Progenitor cell of endocrine pancreas (in vitro differentiated cells): ENCODE measurements at regions not wholly inside any gene's neighbourhood (a gene's known extent, or its start where the extent isn't known, plus 50 kb on each side); places are given as distances from the start of the nearest gene placed in this dataset.

Experiments
- DNase-seq: peaks from one replicate; pipeline ENCODE4 v3.0.0; 2021; ENCODE audit warnings: low spot score; ENCODE audit not compliant: unreplicated experiment
- H3K27ac Mint-ChIP-seq: 2 replicates; pipeline ENCODE4 v1.8.0; 2021; ENCODE audit warnings: mild to moderate bottlenecking, moderate library complexity, mixed read lengths
- H3K27me3 Mint-ChIP-seq: 2 replicates; pipeline ENCODE4 v1.8.0; 2021; ENCODE audit warnings: mixed read lengths
- H3K36me3 Mint-ChIP-seq: 2 replicates; pipeline ENCODE4 v1.8.0; 2022; ENCODE audit warnings: mixed read lengths; ENCODE audit not compliant: insufficient read depth
- H3K4me1 Mint-ChIP-seq: 2 replicates; pipeline ENCODE4 v1.8.0; 2021; ENCODE audit warnings: low read depth, mixed read lengths
- H3K4me3 Mint-ChIP-seq: 2 replicates; pipeline ENCODE4 v1.8.0; 2021; ENCODE audit warnings: low read depth, mild to moderate bottlenecking, moderate library complexity, mixed read lengths
- H3K9me3 Mint-ChIP-seq: 2 replicates; pipeline ENCODE4 v1.8.0; 2021; ENCODE audit warnings: low read depth, mixed read lengths
- CTCF ChIP-seq: fragments of 200-600 bp; sonication (generic); IDR thresholded peaks from one replicate; pipeline ENCODE4 v1.5.0; 2021; ENCODE audit warnings: antibody characterized with exemption, mild to moderate bottlenecking; ENCODE audit not compliant: unreplicated experiment

GRCh38 chr3:194756460-194756779, 70.7 kb downstream of the FAM43A start:
- H3K4me3 Mint-ChIP-seq, result no peak overlapping the region
- peaks cover 24% of the 10 kb centered on the region for H3K27me3 Mint-ChIP-seq
- H3K9me3 Mint-ChIP-seq, result no peaks in the 10 kb centered on the region
- no peaks in the 10 kb centered on the region for H3K4me1 Mint-ChIP-seq
- H3K27ac Mint-ChIP-seq, result no peak overlapping the region
- H3K36me3 Mint-ChIP-seq, result no peaks in the 10 kb centered on the region
- no peak for TF ChIP-seq CTCF
- DNase-seq, result no peak

- no peak for DNase-seq
- no peak overlapping the region for H3K27ac Mint-ChIP-seq
Observed at GRCh38 chr3:194756791-194757325, 71.2 kb downstream of the FAM43A start.

GRCh38 chr3:194757647-194758061, 72.0 kb downstream of the FAM43A start:
- no peak for DNase-seq
- peaks cover 30% of the 10 kb centered on the region for H3K27me3 Mint-ChIP-seq
- no peak overlapping the region for H3K4me3 Mint-ChIP-seq
- H3K27ac Mint-ChIP-seq, result no peak overlapping the region
- H3K36me3 Mint-ChIP-seq, result no peaks in the 10 kb centered on the region
- no peak for TF ChIP-seq CTCF
- H3K9me3 Mint-ChIP-seq, result no peaks in the 10 kb centered on the region
- H3K4me1 Mint-ChIP-seq, result no peaks in the 10 kb centered on the region

More at GRCh38 chr3:194756791-194757325, 71.2 kb downstream of the FAM43A start:
- H3K9me3 Mint-ChIP-seq, result no peaks in the 10 kb centered on the region
- peaks cover 28% of the 10 kb centered on the region for H3K27me3 Mint-ChIP-seq
- TF ChIP-seq CTCF, result no peak
- no peak overlapping the region for H3K4me3 Mint-ChIP-seq
- no peaks in the 10 kb centered on the region for H3K36me3 Mint-ChIP-seq
- no peaks in the 10 kb centered on the region for H3K4me1 Mint-ChIP-seq

- H3K36me3 Mint-ChIP-seq, result no peaks in the 10 kb centered on the region
- H3K4me3 Mint-ChIP-seq, result no peak overlapping the region
- H3K9me3 Mint-ChIP-seq, result no peaks in the 10 kb centered on the region
- no peak overlapping the region for H3K27ac Mint-ChIP-seq
- DNase-seq, result no peak
- no peak for TF ChIP-seq CTCF
- peaks cover 27% of the 10 kb centered on the region for H3K27me3 Mint-ChIP-seq
- H3K4me1 Mint-ChIP-seq, result no peaks in the 10 kb centered on the region
Observed at GRCh38 chr3:194758716-194759115, 73.0 kb downstream of the FAM43A start.

GRCh38 chr3:194760494-194761137, 74.9 kb downstream of the FAM43A start:
- H3K4me3 Mint-ChIP-seq, result no peak overlapping the region
- no peaks in the 10 kb centered on the region for H3K36me3 Mint-ChIP-seq
- H3K27ac Mint-ChIP-seq, result no peak overlapping the region
- peaks cover 27% of the 10 kb centered on the region for H3K27me3 Mint-ChIP-seq
- no peak for TF ChIP-seq CTCF
- no peak for DNase-seq
- H3K4me1 Mint-ChIP-seq, result no peaks in the 10 kb centered on the region
- H3K9me3 Mint-ChIP-seq, result no peaks in the 10 kb centered on the region
